ENCODE measurements at regions not wholly inside any gene's neighbourhood (a gene's known extent, or its start where the extent isn't known, plus 50 kb on each side); places are given as distances from the start of the nearest gene placed in this dataset.
A peak's percentile ranks its signal among the peaks of the same experiment; 100 is the strongest.
"Not testable (repeated sequence)": the region's sequence is repeated elsewhere in the genome, so short reads cannot be mapped to it uniquely, and the experiment has no call there.

DNA sequence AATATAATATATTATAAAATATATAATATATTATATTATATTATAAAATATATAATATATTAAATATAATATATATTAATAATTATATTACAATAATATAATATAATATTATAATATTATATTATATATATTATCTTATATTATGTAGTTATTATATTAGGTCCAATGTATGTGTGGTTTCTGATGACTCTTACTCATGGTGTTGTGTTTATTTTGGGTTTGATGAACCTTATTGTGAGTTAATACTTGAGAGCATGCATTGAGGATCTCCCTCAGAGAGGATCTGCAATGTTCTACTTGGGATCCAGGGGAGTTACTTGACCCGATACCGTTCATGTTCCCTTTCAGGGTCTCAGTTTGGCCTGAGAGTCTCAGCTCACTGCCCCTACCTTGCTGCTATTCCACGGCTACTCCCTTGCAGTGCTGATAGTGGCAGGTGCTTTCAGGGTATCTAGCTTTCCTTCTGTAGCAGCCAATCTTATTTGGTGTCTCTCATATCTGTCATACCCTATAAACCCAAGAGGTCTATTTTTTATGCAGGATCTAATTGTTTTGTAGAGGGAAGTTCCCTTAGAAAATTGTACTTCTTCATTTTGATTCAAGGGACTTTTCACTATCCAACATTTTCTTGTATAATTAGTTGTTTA lies 89.1 kb upstream of the ZDHHC17 start:
- no peak overlapping the region for H2BK5ac ChIP-seq (ENCODE audit: low read depth, low read length, poor library complexity)
- DNase-seq = no peak
- no peak overlapping the region for H3K14ac ChIP-seq (ENCODE audit: low read length)
- H3K79me2 ChIP-seq (ENCODE audit: control insufficient read depth, insufficient read depth, low read length, poor library complexity) = no peaks in the 10 kb centered on the region
- H2AFZ ChIP-seq (ENCODE audit: insufficient read depth, low read length, poor library complexity) = no peak overlapping the region
- H3K4ac ChIP-seq (ENCODE audit: low read depth, low read length) = no peak overlapping the region
- H2BK12ac ChIP-seq (ENCODE audit: low read length) = peak overlapping the region; percentile 79
- no peak overlapping the region for H2AK5ac ChIP-seq (ENCODE audit: low read length)
- no peaks in the 10 kb centered on the region for H3K9me3 ChIP-seq (ENCODE audit: insufficient read depth, low read depth, low read length)
- no peaks in the 10 kb centered on the region for H3K36me3 ChIP-seq (ENCODE audit: control insufficient read depth in 1 of 2, insufficient read depth in 2 of 2, low read length in 2 of 2)
- no peak overlapping the region for H3K4me2 ChIP-seq (ENCODE audit: low read length)
- H3K79me1 ChIP-seq (ENCODE audit: low read length) = peaks cover 6% of the 10 kb centered on the region
- no peak overlapping the region for H3K9ac ChIP-seq (ENCODE audit: low read length)
- H3K4me1 ChIP-seq (ENCODE audit: control insufficient read depth in 1 of 2, insufficient read depth in 2 of 2, low read length in 2 of 2) = peaks cover 3 to 5% of the 10 kb centered on the region in 2 experiments
- no peak overlapping the region for H4K91ac ChIP-seq (ENCODE audit: low read depth, low read length)
- H4K12ac ChIP-seq (ENCODE audit: low read depth, low read length) = no peak overlapping the region
- no peak overlapping the region for H2BK120ac ChIP-seq (ENCODE audit: insufficient read depth, low read length, poor library complexity)
- H3K4me3 ChIP-seq (ENCODE audit: low read depth, low read length) = no peak overlapping the region
- no peak overlapping the region for H3K27ac ChIP-seq (ENCODE audit: low read depth, low read length)
- WGBS (ENCODE audit: extremely low coverage, insufficient coverage, insufficient read length) = no CpG with 5 or more reads among the region's 3 CpGs
- no peak overlapping the region for H4K8ac ChIP-seq (ENCODE audit: low read depth, low read length)
- no peaks in the 10 kb centered on the region for H3K27me3 ChIP-seq (ENCODE audit: insufficient read depth, low read length)
- H3K18ac ChIP-seq (ENCODE audit: low read length) = no peak overlapping the region
- no peak overlapping the region for H3K23ac ChIP-seq (ENCODE audit: low read length)

DNA sequence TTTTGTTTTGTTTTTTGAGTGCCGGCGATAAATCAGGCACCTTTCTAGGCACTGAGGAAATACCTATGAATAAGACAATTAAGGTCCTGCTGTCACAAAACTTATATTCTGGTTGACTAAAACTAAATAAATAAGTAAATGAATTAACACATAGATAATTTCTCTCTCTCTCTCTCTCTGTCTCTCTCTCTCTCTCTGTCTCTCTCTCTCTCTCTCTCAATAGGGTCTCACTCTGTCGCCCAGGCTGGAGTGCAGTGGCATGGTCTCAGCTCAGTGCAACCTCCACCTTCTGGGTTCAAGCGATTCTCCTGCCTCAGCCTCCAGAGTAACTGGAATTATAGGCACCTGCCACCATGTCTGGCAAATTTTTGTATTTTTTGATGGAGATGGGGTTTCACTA lies 87.7 kb upstream of the ZDHHC17 start:
- H3K36me3 ChIP-seq (ENCODE audit: control insufficient read depth in 1 of 2, insufficient read depth in 2 of 2, low read length in 2 of 2); H3K27me3 ChIP-seq (ENCODE audit: insufficient read depth, low read length); H2AK5ac ChIP-seq (ENCODE audit: low read length); H4K12ac ChIP-seq (ENCODE audit: low read depth, low read length); H4K8ac ChIP-seq (ENCODE audit: low read depth, low read length); H3K4ac ChIP-seq (ENCODE audit: low read depth, low read length); H3K4me3 ChIP-seq (ENCODE audit: low read depth, low read length); H3K27ac ChIP-seq (ENCODE audit: low read depth, low read length); H4K91ac ChIP-seq (ENCODE audit: low read depth, low read length); H3K18ac ChIP-seq (ENCODE audit: low read length); H3K4me1 ChIP-seq (ENCODE audit: control insufficient read depth in 1 of 2, insufficient read depth in 2 of 2, low read length in 2 of 2); H3K9me3 ChIP-seq (ENCODE audit: insufficient read depth, low read depth, low read length); H2BK120ac ChIP-seq (ENCODE audit: insufficient read depth, low read length, poor library complexity); H3K4me2 ChIP-seq (ENCODE audit: low read length); H3K79me1 ChIP-seq (ENCODE audit: low read length); H3K9ac ChIP-seq (ENCODE audit: low read length); H2AFZ ChIP-seq (ENCODE audit: insufficient read depth, low read length, poor library complexity); H2BK12ac ChIP-seq (ENCODE audit: low read length); DNase-seq; H3K14ac ChIP-seq (ENCODE audit: low read length); H3K23ac ChIP-seq (ENCODE audit: low read length); H3K79me2 ChIP-seq (ENCODE audit: control insufficient read depth, insufficient read depth, low read length, poor library complexity); H2BK5ac ChIP-seq (ENCODE audit: low read depth, low read length, poor library complexity): not testable (repeated sequence)
- WGBS (ENCODE audit: extremely low coverage, insufficient coverage, insufficient read length) = no CpG with 5 or more reads among the region's 4 CpGs

DNA sequence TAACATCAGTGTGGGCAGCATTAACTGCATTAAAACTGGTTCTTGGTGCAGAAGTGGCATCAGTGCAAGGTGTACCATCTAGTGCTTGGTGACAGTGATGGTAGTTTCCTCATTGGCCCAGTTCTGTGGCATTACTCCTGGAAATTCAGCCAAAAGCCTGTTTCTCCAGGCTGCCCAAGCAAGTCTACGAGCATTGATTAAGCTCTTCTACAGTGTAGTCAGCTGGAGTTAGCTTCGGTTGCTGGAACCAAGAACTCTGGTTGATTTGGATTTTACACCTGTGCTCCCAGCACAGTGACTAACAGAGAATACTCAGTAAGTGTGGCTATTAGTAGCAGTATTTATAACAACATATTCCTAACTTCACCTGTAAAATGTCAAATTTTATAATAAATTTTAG lies 84.9 kb upstream of the ZDHHC17 start:
- no CpG with 5 or more reads among the region's 2 CpGs for WGBS (ENCODE audit: extremely low coverage, insufficient coverage, insufficient read length)
- H3K4ac ChIP-seq (ENCODE audit: low read depth, low read length) = no peak overlapping the region
- H2BK120ac ChIP-seq (ENCODE audit: insufficient read depth, low read length, poor library complexity) = no peak overlapping the region

DNA sequence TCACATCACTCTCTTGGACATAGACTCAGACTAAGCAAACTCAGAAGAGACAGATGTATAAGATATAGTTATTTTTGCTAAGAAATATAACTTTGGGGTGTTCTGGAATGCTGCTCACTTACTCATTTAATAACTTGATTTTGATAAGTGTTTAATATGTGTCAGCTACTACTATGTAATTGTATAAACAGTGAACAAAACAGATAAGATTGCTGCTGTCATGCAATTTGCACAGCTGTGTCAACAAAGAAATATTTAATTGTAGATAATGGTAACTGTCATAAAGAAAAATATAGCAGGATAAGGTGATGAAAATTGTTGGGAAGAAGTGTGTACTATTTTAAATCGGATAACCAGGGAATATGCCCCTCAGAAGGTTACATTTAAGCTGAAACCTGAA lies 84.1 kb upstream of the ZDHHC17 start:
- Histone ChIP-seq H4K91ac (ENCODE audit: low read depth, low read length) (no peak overlapping the region), H2AFZ (ENCODE audit: insufficient read depth, low read length, poor library complexity) (no peak overlapping the region), H3K18ac (ENCODE audit: low read length) (no peak overlapping the region), H3K36me3 (ENCODE audit: control insufficient read depth in 1 of 2, insufficient read depth in 2 of 2, low read length in 2 of 2) (no peaks in the 10 kb centered on the region), H2AK5ac (ENCODE audit: low read length) (no peak overlapping the region), H2BK120ac (ENCODE audit: insufficient read depth, low read length, poor library complexity) (no peak overlapping the region), H3K9ac (ENCODE audit: low read length) (no peak overlapping the region), H3K79me2 (ENCODE audit: control insufficient read depth, insufficient read depth, low read length, poor library complexity) (no peaks in the 10 kb centered on the region), H3K14ac (ENCODE audit: low read length) (no peak overlapping the region), H4K8ac (ENCODE audit: low read depth, low read length) (no peak overlapping the region), H3K9me3 (ENCODE audit: insufficient read depth, low read depth, low read length) (no peaks in the 10 kb centered on the region), H2BK12ac (ENCODE audit: low read length) (no peak overlapping the region), H2BK5ac (ENCODE audit: low read depth, low read length, poor library complexity) (no peak overlapping the region), H3K4me3 (ENCODE audit: low read depth, low read length) (no peak overlapping the region), H3K27me3 (ENCODE audit: insufficient read depth, low read length) (no peaks in the 10 kb centered on the region), H3K4me2 (ENCODE audit: low read length) (no peak overlapping the region), H3K23ac (ENCODE audit: low read length) (no peak overlapping the region), H4K12ac (ENCODE audit: low read depth, low read length) (no peak overlapping the region), H3K4ac (ENCODE audit: low read depth, low read length) (no peak overlapping the region), H3K4me1 (ENCODE audit: control insufficient read depth in 1 of 2, insufficient read depth in 2 of 2, low read length in 2 of 2) (peaks cover 0 to 7% of the 10 kb centered on the region in 2 experiments), H3K79me1 (ENCODE audit: low read length) (peaks cover 4% of the 10 kb centered on the region), H3K27ac (ENCODE audit: low read depth, low read length) (no peak overlapping the region)
- no CpG with 5 or more reads among the region's 1 CpG for WGBS (ENCODE audit: extremely low coverage, insufficient coverage, insufficient read length)
- no peak for DNase-seq

More for the DNA sequence above, 84.9 kb upstream of the ZDHHC17 start:
- no peak overlapping the region for H4K91ac ChIP-seq (ENCODE audit: low read depth, low read length)
- no peak overlapping the region for H2BK12ac ChIP-seq (ENCODE audit: low read length)
- DNase-seq = no peak
- no peak overlapping the region for H3K18ac ChIP-seq (ENCODE audit: low read length)
- no peaks in the 10 kb centered on the region for H3K9me3 ChIP-seq (ENCODE audit: insufficient read depth, low read depth, low read length)
- H3K23ac ChIP-seq (ENCODE audit: low read length) = no peak overlapping the region
- H3K79me1 ChIP-seq (ENCODE audit: low read length) = peaks cover 4% of the 10 kb centered on the region
- no peaks in the 10 kb centered on the region for H3K27me3 ChIP-seq (ENCODE audit: insufficient read depth, low read length)
- H3K79me2 ChIP-seq (ENCODE audit: control insufficient read depth, insufficient read depth, low read length, poor library complexity) = no peaks in the 10 kb centered on the region
- no peaks in the 10 kb centered on the region for H3K36me3 ChIP-seq (ENCODE audit: control insufficient read depth in 1 of 2, insufficient read depth in 2 of 2, low read length in 2 of 2)
- H3K4me2 ChIP-seq (ENCODE audit: low read length) = no peak overlapping the region
- H3K14ac ChIP-seq (ENCODE audit: low read length) = no peak overlapping the region
- no peak overlapping the region for H3K27ac ChIP-seq (ENCODE audit: low read depth, low read length)
- H3K9ac ChIP-seq (ENCODE audit: low read length) = no peak overlapping the region
- H3K4me1 ChIP-seq (ENCODE audit: control insufficient read depth in 1 of 2, insufficient read depth in 2 of 2, low read length in 2 of 2) = peaks cover 0 to 7% of the 10 kb centered on the region in 2 experiments
- no peak overlapping the region for H4K8ac ChIP-seq (ENCODE audit: low read depth, low read length)
- no peak overlapping the region for H3K4me3 ChIP-seq (ENCODE audit: low read depth, low read length)
- no peak overlapping the region for H2AFZ ChIP-seq (ENCODE audit: insufficient read depth, low read length, poor library complexity)
- H2AK5ac ChIP-seq (ENCODE audit: low read length) = no peak overlapping the region
- H4K12ac ChIP-seq (ENCODE audit: low read depth, low read length) = no peak overlapping the region
- H2BK5ac ChIP-seq (ENCODE audit: low read depth, low read length, poor library complexity) = no peak overlapping the region

All from trophoblast cell (in vitro differentiated cells and primary cell).